WI38 (cell line): ENCODE measurements at regions not wholly inside any gene's neighbourhood (a gene's known extent, or its start where the extent isn't known, plus 50 kb on each side); places are given as distances from the start of the nearest gene placed in this dataset.
"Not testable (repeated sequence)": the region's sequence is repeated elsewhere in the genome, so short reads cannot be mapped to it uniquely, and the experiment has no call there.

ENCODE experiments used
- H3K4me3 ChIP-seq: 2 replicates; pipeline ENCODE4 v1.5.1; 2011; ENCODE audit warnings: low read depth, mild to moderate bottlenecking, control low read depth, low read length
- TF ChIP-seq, protein P1 (sequence below): IDR thresholded peaks from 2 replicates; pipeline ENCODE4 v1.5.1; 2012; ENCODE audit warnings: low read depth, mild to moderate bottlenecking, control low read depth, low read length

DNA sequence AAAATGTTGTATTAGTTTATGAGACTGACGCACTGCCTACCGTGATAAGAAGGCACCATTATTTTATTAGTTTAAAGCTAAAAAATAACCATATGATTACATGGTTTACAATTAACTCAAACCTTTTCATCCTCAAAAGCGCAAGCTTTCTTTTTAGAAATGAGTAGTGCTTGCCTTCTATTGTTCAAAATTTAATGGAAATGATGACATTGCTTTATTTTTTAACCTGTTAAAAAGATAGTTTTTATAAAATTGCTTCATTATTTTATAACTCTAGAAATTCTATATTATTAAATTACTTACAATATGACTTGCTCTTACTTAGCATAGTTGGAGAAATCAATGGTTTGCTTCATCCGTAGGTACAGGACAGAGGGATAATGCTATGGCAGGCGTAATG, 78.7 kb upstream of the HDDC2 start:
- H3K4me3 ChIP-seq: no peak overlapping the region
- TF ChIP-seq, protein P1, sequence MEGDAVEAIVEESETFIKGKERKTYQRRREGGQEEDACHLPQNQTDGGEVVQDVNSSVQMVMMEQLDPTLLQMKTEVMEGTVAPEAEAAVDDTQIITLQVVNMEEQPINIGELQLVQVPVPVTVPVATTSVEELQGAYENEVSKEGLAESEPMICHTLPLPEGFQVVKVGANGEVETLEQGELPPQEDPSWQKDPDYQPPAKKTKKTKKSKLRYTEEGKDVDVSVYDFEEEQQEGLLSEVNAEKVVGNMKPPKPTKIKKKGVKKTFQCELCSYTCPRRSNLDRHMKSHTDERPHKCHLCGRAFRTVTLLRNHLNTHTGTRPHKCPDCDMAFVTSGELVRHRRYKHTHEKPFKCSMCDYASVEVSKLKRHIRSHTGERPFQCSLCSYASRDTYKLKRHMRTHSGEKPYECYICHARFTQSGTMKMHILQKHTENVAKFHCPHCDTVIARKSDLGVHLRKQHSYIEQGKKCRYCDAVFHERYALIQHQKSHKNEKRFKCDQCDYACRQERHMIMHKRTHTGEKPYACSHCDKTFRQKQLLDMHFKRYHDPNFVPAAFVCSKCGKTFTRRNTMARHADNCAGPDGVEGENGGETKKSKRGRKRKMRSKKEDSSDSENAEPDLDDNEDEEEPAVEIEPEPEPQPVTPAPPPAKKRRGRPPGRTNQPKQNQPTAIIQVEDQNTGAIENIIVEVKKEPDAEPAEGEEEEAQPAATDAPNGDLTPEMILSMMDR: no peak

DNA sequence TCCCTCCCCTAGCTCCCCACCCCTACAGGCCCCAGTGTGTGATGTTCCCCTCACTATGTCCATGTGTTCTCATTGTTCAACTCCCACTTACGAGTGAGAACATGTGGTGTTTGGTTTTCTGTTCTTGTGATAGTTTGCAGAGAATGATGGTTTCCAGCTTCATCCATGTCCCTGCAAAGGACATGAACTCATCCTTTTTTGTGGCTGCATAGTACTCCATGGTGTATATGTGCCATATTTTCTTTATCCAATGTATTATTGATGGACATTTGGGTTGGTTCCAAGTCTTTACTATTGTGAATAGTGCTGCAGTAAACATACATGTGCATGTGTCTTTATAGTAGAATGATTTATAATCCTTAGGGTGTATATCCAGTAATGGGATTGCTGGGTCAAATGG, 84.6 kb upstream of the HDDC2 start:
- not testable (repeated sequence) for H3K4me3 ChIP-seq

DNA sequence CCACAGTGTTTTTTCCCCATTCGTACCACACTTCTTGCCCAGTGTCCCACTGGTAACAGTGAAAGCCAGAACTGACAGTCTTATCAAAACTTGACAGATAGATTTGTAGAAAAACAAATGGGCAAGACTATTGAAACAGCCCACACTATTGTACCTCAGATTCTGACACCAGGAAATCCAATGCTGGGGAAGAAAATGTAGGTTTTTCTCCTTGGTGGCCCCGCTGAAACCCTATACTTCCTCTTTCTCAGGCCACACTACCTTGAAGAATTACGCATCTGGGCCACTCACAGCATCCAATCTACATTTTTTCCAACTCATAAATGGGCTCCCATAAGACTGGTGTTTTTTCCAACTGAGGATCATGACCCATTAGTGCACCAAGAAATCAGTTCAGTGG, 90.9 kb upstream of the HDDC2 start:
- H3K4me3 ChIP-seq: no peak overlapping the region
- TF ChIP-seq, protein P1: no peak

DNA sequence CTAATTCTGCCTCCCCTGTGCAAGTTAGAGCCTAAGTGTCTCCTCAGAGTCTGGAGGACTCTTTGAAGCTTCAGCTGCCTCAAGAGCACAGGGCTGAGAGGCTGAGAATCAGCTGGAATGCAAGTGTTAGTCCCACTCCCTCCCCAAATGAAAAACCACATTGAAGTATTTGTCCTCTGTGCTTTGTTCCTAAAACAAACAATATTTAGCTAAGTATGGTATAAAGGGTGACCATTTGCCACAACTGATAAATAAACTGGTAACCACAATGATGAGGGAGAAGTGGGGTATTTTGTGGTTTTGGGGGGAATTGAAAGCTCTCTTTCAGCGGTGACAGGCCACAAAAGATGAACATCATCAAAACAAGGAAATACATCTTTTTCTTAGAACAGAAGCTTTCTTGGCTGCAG, 91.7 kb upstream of the HDDC2 start:
- no peak overlapping the region for H3K4me3 ChIP-seq
- TF ChIP-seq, protein P1: no peak

DNA sequence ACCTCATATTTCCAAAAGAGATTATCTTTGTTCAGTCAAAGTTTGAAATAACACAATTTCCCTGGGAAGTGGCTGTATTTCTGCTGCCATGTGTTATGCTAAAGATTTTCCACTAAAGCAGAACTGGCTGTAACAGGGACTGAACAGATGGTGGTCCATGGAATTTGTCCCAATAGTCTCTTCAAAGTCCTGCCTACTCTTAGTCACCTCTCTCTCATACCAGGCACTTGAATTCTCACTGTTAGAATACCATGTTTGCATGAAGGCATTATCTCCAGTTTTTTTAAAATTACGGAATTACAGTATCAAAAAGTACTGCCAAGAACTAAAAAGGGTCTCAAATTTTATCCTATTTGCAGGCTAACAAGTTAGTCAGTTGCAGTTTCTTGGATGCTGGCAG, 105.0 kb upstream of the HDDC2 start:
- TF ChIP-seq, protein P1: no peak
- H3K4me3 ChIP-seq: no peak overlapping the region

DNA sequence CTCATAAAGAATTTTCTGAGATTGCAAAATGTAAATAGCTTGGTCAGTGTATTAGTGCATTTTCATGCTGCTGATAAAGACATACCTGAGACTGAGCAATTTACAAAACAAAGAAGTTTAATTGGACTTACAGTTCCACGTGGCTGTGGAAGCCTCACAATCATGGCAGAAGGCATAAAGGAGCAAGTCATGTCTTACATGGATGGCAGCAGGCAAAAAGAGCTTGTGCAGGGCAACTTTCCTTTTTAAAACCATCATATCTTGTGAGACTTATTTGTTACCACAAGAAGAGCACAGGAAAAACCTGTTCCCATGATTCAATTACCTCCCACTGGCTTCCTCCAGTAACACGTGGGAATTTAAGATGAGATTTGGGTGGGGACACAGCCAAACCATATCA, 112.7 kb upstream of the HDDC2 start:
- TF ChIP-seq, protein P1: no peak
- no peak overlapping the region for H3K4me3 ChIP-seq

DNA sequence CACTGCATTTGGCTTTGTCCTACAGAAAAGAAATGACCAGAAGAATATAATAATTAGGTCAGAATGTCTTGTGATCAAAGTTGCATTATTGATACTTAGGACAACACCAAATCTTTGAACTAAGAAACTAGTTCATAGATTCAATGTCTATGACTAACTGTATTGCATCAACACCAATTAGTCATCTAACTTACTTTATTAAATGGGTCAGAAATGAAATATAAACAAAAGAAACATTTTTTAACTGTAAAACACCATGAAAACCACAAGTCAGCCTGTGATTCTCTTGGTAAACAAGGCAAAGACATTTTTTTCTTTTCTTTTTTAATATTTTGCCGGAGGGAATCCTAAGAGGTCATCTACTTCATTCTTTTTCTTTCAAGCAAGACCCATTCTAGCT, 114.1 kb upstream of the HDDC2 start:
- no peak overlapping the region for H3K4me3 ChIP-seq
- TF ChIP-seq, protein P1: no peak

DNA sequence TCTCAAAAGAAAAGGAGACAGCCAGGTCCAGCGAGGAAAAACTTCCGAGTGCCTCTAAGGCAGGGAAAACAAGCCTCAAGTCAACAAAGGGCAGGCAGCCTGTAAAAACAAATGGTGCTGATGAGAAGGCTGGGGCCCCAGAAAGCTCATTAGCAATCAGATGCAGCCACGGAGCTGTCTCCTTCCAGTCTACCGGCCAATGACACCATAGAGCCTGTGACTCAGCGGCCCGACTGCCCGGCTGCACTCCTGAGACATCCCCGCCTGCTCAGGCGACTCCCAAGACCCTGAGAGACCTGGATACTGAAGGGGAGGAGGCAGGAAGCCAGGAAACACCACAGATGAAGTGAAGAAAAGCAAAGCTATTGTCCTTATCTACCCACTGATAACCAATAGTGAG, 120.1 kb upstream of the HDDC2 start:
- H3K4me3 ChIP-seq: no peak overlapping the region
- TF ChIP-seq, protein P1: no peak
